ENCODE measurements at regions not wholly inside any gene's neighbourhood (a gene's known extent, or its start where the extent isn't known, plus 50 kb on each side); places are given as distances from the start of the nearest gene placed in this dataset.

- DNase-seq (no peak), ATAC-seq (ENCODE audit: low read depth in 2 of 2) (no peak)
- no peaks in the 10 kb centered on the region for H3K4me1 Mint-ChIP-seq
- peaks cover 4 to 33% (median 19%) of the 10 kb centered on the region in 7 donors for H3K9me3 Mint-ChIP-seq
- no peak overlapping the region for H3K4me3 Mint-ChIP-seq
- no peak overlapping the region for H3K27ac Mint-ChIP-seq
- no peaks in the 10 kb centered on the region for H3K36me3 Mint-ChIP-seq
- peaks cover 0 to 6% (median 4%) of the 10 kb centered on the region in 3 donors for H3K27me3 Mint-ChIP-seq
These were observed 162.1 kb downstream of the SMC2 start for GRCh38 chr9:104256031-104256695.

- Mint-ChIP-seq H3K27me3 (peaks cover 0 to 6% (median 4%) of the 10 kb centered on the region in 3 donors), H3K4me3 (no peak overlapping the region), H3K27ac (no peak overlapping the region), H3K4me1 (no peaks in the 10 kb centered on the region), H3K36me3 (no peaks in the 10 kb centered on the region), H3K9me3 (peaks cover 4 to 33% (median 19%) of the 10 kb centered on the region in 7 donors)
- no peak for DNase-seq
- no peak for ATAC-seq (ENCODE audit: low read depth in 2 of 2)
These were observed 162.6 kb downstream of the SMC2 start for GRCh38 chr9:104256696-104257062.

- Mint-ChIP-seq H3K36me3 (no peaks in the 10 kb centered on the region), H3K9me3 (peaks cover 0 to 16% (median 9%) of the 10 kb centered on the region in 7 donors), H3K4me1 (no peaks in the 10 kb centered on the region), H3K27ac (peak overlapping the region in 1 of 6 donors; percentile 83), H3K4me3 (no peak overlapping the region), H3K27me3 (peaks cover 0 to 6% (median 4%) of the 10 kb centered on the region in 3 donors)
- DNase-seq = no peak
- no peak for ATAC-seq (ENCODE audit: low read depth in 2 of 2)
These were observed 164.3 kb downstream of the SMC2 start for GRCh38 chr9:104258296-104259011.

GRCh38 chr9:104260004-104260403 lies 165.9 kb downstream of the SMC2 start:
- H3K9me3 Mint-ChIP-seq = peaks cover 0 to 12% (median 6%) of the 10 kb centered on the region in 7 donors
- H3K27ac Mint-ChIP-seq = no peak overlapping the region
- DNase-seq (no peak), ATAC-seq (ENCODE audit: low read depth in 2 of 2) (no peak)
- no peaks in the 10 kb centered on the region for H3K36me3 Mint-ChIP-seq
- peaks cover 0 to 6% (median 4%) of the 10 kb centered on the region in 3 donors for H3K27me3 Mint-ChIP-seq
- no peak overlapping the region for H3K4me3 Mint-ChIP-seq
- H3K4me1 Mint-ChIP-seq = no peaks in the 10 kb centered on the region

GRCh38 chr9:104263942-104264341 lies 169.8 kb downstream of the SMC2 start:
- no peaks in the 10 kb centered on the region for H3K4me1 Mint-ChIP-seq
- no peaks in the 10 kb centered on the region for H3K27me3 Mint-ChIP-seq
- ATAC-seq (ENCODE audit: low read depth in 2 of 2) (no peak), DNase-seq (no peak)
- no peak overlapping the region for H3K4me3 Mint-ChIP-seq
- H3K36me3 Mint-ChIP-seq = no peaks in the 10 kb centered on the region
- H3K27ac Mint-ChIP-seq = no peak overlapping the region
- H3K9me3 Mint-ChIP-seq = peaks cover 0 to 16% (median 2%) of the 10 kb centered on the region in 7 donors

- no peak overlapping the region for H3K4me3 Mint-ChIP-seq
- no peak overlapping the region for H3K27ac Mint-ChIP-seq
- H3K36me3 Mint-ChIP-seq = no peaks in the 10 kb centered on the region
- no peaks in the 10 kb centered on the region for H3K4me1 Mint-ChIP-seq
- DNase-seq = no peak
- peaks cover 0 to 16% (median 2%) of the 10 kb centered on the region in 7 donors for H3K9me3 Mint-ChIP-seq
- no peak for ATAC-seq (ENCODE audit: low read depth in 2 of 2)
- no peaks in the 10 kb centered on the region for H3K27me3 Mint-ChIP-seq
These were observed 170.3 kb downstream of the SMC2 start for GRCh38 chr9:104264431-104264830.

- Mint-ChIP-seq H3K4me1 (no peaks in the 10 kb centered on the region), H3K36me3 (no peaks in the 10 kb centered on the region), H3K27me3 (no peaks in the 10 kb centered on the region), H3K9me3 (peaks cover 0 to 16% (median 3%) of the 10 kb centered on the region in 7 donors), H3K27ac (no peak overlapping the region), H3K4me3 (no peak overlapping the region)
- ATAC-seq (ENCODE audit: low read depth in 2 of 2) = no peak
- no peak for DNase-seq
These were observed 175.3 kb downstream of the SMC2 start for GRCh38 chr9:104269374-104269773.

- ATAC-seq (ENCODE audit: low read depth in 2 of 2) (no peak), DNase-seq (no peak)
- no peak overlapping the region for H3K4me3 Mint-ChIP-seq
- H3K27me3 Mint-ChIP-seq = no peaks in the 10 kb centered on the region
- H3K36me3 Mint-ChIP-seq = no peaks in the 10 kb centered on the region
- peaks cover 0 to 10% (median 3%) of the 10 kb centered on the region in 7 donors for H3K9me3 Mint-ChIP-seq
- H3K4me1 Mint-ChIP-seq = no peaks in the 10 kb centered on the region
- H3K27ac Mint-ChIP-seq = no peak overlapping the region
These were observed 176.2 kb downstream of the SMC2 start for GRCh38 chr9:104269996-104270963.

- Mint-ChIP-seq H3K9me3 (peaks cover 0 to 14% (median 4%) of the 10 kb centered on the region in 7 donors), H3K27ac (no peak overlapping the region), H3K36me3 (no peaks in the 10 kb centered on the region), H3K4me3 (no peak overlapping the region), H3K4me1 (no peaks in the 10 kb centered on the region), H3K27me3 (no peaks in the 10 kb centered on the region)
- ATAC-seq (ENCODE audit: low read depth in 2 of 2) (no peak), DNase-seq (no peak)
These were observed 182.7 kb downstream of the SMC2 start for GRCh38 chr9:104276709-104277245.

- ATAC-seq (ENCODE audit: low read depth in 2 of 2) (no peak), DNase-seq (no peak)
- Mint-ChIP-seq H3K4me3 (no peak overlapping the region), H3K9me3 (peaks cover 0 to 15% (median 4%) of the 10 kb centered on the region in 7 donors), H3K27me3 (no peaks in the 10 kb centered on the region), H3K36me3 (no peaks in the 10 kb centered on the region), H3K27ac (no peak overlapping the region), H3K4me1 (no peaks in the 10 kb centered on the region)
These were observed 184.9 kb downstream of the SMC2 start for GRCh38 chr9:104278929-104279496.

- ATAC-seq (ENCODE audit: low read depth in 2 of 2) = no peak
- Mint-ChIP-seq H3K4me1 (no peaks in the 10 kb centered on the region), H3K27ac (no peak overlapping the region), H3K4me3 (no peak overlapping the region), H3K27me3 (no peaks in the 10 kb centered on the region), H3K36me3 (no peaks in the 10 kb centered on the region), H3K9me3 (peaks cover 0 to 15% (median 4%) of the 10 kb centered on the region in 7 donors)
- DNase-seq = no peak
These were observed 185.5 kb downstream of the SMC2 start for GRCh38 chr9:104279535-104280177.

GRCh38 chr9:104280178-104280560 lies 186.1 kb downstream of the SMC2 start:
- peaks cover 0 to 15% (median 4%) of the 10 kb centered on the region in 7 donors for H3K9me3 Mint-ChIP-seq
- H3K4me3 Mint-ChIP-seq = no peak overlapping the region
- H3K4me1 Mint-ChIP-seq = no peaks in the 10 kb centered on the region
- ATAC-seq (ENCODE audit: low read depth in 2 of 2) (no peak), DNase-seq (no peak)
- no peak overlapping the region for H3K27ac Mint-ChIP-seq
- no peaks in the 10 kb centered on the region for H3K27me3 Mint-ChIP-seq
- H3K36me3 Mint-ChIP-seq = no peaks in the 10 kb centered on the region

Data from naive B cell (primary cell).